HG02943 (cell line): ENCODE measurements at regions not wholly inside any gene's neighbourhood (a gene's known extent, or its start where the extent isn't known, plus 50 kb on each side); places are given as distances from the start of the nearest gene placed in this dataset.
"Not testable (repeated sequence)": the region's sequence is repeated elsewhere in the genome, so short reads cannot be mapped to it uniquely, and the experiment has no call there.

Experiments used
- ATAC-seq: cut with Tn5 transposase; IDR thresholded peaks from one replicate; pipeline ENCODE4 v1.9.1; 2021; ENCODE audit warnings: mild to moderate bottlenecking, low read depth, moderate library complexity; ENCODE audit not compliant: unreplicated experiment

GRCh38 chr20:50434653-50435396 is 75.4 kb upstream of the PTPN1 start:
- no peak for ATAC-seq

GRCh38 chr20:50435397-50436051 is 74.7 kb upstream of the PTPN1 start:
- no peak for ATAC-seq

GRCh38 chr20:50436052-50436656 is 74.0 kb upstream of the PTPN1 start:
- ATAC-seq = no peak

- ATAC-seq = no peak
Measured at GRCh38 chr20:50436696-50437095, 73.5 kb upstream of the PTPN1 start.

GRCh38 chr20:50438986-50439407 is 71.2 kb upstream of the PTPN1 start:
- no peak for ATAC-seq

GRCh38 chr20:50439539-50440453 is 70.4 kb upstream of the PTPN1 start:
- no peak for ATAC-seq

GRCh38 chr20:50442512-50442911 is 67.7 kb upstream of the PTPN1 start:
- no peak for ATAC-seq

GRCh38 chr20:50445354-50446151 is 64.6 kb upstream of the PTPN1 start:
- ATAC-seq = no peak

GRCh38 chr20:50446351-50447101 is 63.7 kb upstream of the PTPN1 start:
- ATAC-seq = no peak

- ATAC-seq = no peak
Measured at GRCh38 chr20:50447102-50447804, 62.9 kb upstream of the PTPN1 start.

- ATAC-seq = no peak
Measured at GRCh38 chr20:50447817-50448216, 62.4 kb upstream of the PTPN1 start.

GRCh38 chr20:50448625-50449403 is 61.4 kb upstream of the PTPN1 start:
- not testable (repeated sequence) for ATAC-seq

- ATAC-seq = no peak
Measured at GRCh38 chr20:50449738-50450492, 60.3 kb upstream of the PTPN1 start.

- ATAC-seq = no peak
Measured at GRCh38 chr20:50450493-50450826, 59.7 kb upstream of the PTPN1 start.

- peak; percentile 87 for ATAC-seq
Measured at GRCh38 chr20:50450881-50451752, 59.1 kb upstream of the PTPN1 start.

- not testable (repeated sequence) for ATAC-seq
Measured at GRCh38 chr20:50451792-50452425, 58.3 kb upstream of the PTPN1 start.
